HS-5 (cell line): ENCODE measurements at regions not wholly inside any gene's neighbourhood (a gene's known extent, or its start where the extent isn't known, plus 50 kb on each side); places are given as distances from the start of the nearest gene placed in this dataset.

Source experiments
- DNase-seq: peaks from one replicate; pipeline ENCODE4 v3.0.0-alpha.2; 2012; ENCODE audit warnings: low read depth

DNA sequence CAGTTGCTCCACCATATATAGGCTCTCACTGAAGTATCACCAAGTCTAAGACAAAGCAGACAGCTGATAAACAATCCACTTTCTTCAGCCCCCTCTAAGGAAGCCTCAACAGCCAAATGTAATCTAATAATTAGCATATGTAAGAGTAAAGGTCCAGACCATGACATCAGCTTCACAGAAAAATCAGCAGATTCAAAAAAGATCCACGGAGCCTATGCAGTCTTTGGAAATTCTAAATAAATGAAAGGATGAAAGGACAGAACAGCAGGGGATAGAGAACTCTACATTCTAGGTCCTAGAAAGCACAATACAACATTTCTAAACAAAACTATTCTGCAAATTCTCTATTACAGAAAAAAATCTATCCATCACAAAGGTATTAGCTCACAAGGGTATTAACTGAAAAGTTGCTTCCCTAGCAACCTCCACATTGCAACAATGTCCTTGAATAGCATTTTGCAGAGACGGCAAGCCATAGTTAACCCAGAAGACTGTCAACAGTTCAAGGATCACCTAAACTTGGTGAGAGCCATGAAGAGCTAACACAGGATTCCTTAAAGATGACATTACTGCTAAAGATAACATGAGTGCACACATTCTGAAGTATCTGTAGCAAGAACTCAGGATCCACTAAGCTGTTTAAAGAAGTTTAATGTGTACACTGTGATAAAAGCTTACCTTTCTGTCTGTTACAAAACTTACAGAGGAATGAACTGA lies 74.3 kb downstream of the SIPA1L2 start:
- no peak for DNase-seq

DNA sequence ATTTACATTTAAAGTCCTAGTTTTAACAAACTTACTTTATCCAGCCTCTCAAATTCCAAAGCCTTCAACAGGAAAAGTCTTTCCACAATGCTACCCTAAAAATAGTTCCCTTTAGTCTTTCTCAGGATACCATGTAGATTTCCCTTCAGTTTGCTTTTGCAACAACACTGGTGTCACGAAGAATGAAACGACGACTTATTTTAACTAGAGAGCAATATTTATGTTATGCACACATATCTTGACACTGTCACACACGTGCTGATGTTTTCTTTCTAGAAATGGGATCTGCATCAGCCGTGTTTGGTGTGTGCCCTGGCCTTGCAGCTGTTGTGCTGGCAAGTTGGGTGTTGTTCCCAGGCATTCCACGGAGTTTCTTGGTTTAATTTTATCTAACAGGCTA lies 75.5 kb downstream of the SIPA1L2 start:
- no peak for DNase-seq

DNA sequence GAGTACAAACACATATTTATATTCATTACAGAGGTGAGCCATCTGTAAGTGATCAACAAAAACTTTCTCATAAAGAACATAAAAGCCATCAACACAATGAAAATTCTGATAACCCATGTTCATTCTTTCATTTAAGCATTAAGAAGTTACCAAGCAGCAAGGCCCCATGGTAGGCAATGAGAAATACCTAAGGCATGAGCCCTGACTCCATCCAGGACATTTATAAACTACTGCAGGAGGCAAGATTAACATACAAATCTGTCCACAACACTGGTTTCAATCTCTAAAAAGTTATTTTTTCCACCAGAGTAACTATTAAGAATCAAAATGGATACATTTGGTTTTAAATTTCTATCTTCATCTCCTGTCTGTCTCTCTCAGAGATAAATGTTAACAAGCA lies 76.1 kb downstream of the SIPA1L2 start:
- DNase-seq: no peak

DNA sequence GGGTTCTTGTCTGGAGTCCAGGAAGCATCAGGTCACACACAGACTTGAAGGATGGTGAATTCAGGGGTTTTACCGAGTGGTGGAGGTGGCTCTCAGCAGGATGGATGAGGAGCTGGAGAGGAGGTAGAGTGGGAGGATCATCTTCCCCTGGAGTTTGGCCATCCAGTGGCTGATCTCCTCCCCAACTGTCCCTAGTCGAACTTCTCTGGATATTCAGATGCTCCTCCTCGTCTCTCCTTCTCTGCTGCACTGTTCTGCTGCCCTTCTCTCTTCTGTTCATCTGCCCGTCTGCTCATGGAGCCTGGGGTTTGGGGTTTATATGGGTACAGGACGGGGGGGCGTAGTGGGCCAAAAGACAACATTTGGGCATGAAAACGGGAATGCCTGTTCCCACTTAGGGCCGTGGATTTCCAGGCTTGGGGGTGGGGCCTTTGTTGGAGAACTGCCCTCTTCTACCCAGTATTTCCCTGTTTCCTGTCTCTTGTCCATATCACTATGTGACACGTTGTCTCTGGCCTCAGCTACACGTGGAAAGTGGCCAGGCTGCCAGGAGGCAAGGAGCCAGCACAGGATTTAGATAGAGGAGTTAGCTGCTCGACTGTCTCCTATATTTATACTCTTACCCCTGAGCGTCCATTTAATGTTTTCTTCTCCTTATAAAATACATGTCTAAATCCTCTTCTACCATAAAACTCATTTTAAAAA lies 76.7 kb downstream of the SIPA1L2 start:
- no peak for DNase-seq

DNA sequence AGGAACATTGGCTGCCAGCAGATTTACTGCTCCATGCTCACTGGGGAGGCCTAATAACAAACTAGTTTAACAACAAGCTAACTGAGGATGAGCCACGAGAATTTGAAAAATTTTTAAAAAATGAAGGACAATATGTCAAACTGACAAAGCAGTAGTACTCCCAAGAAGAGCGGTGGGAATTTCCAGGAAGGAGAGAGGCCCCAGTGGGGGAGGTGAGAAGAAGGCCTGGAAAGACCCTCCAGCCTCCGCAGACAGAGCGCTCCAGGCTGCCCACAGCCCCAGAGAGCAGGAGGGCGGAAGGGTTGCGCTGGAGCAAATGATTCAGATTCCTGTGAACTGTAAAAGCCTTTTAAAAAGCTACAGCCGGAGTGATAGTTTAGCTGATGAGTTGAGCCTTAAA lies 78.5 kb downstream of the SIPA1L2 start:
- DNase-seq: no peak

DNA sequence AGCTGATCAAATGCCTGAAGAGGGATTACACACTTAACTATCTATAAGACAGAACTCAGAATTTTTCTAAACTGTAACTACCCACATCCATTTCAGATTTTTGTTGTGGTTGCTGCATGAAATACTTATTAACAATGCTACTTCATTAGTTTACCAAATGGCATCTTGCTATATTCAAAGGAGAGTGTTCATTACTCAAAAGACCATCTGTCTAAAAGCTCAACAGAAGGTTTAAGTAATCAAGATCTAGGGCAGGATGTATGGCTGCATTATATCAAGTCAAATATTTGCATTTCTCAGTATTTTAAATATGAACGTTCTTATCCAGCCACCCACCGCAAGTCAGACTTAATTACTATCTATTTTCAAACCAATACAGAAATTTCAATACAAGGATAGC lies 79.9 kb downstream of the SIPA1L2 start:
- no peak for DNase-seq

DNA sequence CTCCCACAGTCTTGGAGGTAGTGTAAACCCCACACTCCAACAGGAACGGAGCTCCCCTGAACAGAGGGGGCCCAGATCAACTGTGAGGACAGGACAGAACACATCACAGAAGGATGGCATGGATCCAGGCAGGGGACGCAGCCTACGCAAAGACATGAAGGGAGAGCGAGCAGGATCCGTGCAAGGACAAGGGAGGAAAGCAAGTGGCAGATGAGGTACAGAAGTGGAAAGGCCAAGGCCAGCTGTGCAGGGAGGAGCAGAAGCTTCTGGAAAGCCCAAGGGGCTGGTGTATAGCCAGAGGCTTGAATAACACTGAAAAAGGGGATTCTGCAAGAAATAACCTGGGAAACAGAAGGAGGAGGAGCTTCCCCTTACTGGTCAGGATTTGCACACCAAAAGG lies 81.2 kb downstream of the SIPA1L2 start:
- no peak for DNase-seq

DNA sequence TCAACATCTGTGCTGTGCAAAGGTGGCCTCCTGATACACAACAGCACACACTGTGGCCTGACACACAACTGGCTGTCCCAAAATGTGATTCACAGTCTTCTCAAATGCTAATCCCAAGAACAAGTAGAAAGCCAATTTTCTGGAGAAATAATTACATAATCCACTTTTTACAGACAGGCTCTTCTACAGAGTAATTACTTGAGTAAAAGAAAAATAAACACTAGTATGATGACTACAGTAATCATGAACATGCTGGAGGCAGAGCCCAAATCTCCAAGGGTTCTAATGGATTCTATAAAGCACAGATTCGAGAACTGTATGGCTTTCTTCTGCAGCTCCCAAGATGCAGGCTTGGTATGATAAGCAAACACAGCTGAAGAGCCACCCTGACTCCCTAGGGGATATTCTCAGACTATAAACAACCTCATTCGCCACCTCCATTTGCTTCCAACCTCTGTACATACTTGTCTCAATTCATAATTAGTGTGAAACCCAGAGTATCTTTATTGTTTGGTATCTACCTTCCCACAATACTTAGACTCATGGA lies 81.9 kb downstream of the SIPA1L2 start:
- no peak for DNase-seq

DNA sequence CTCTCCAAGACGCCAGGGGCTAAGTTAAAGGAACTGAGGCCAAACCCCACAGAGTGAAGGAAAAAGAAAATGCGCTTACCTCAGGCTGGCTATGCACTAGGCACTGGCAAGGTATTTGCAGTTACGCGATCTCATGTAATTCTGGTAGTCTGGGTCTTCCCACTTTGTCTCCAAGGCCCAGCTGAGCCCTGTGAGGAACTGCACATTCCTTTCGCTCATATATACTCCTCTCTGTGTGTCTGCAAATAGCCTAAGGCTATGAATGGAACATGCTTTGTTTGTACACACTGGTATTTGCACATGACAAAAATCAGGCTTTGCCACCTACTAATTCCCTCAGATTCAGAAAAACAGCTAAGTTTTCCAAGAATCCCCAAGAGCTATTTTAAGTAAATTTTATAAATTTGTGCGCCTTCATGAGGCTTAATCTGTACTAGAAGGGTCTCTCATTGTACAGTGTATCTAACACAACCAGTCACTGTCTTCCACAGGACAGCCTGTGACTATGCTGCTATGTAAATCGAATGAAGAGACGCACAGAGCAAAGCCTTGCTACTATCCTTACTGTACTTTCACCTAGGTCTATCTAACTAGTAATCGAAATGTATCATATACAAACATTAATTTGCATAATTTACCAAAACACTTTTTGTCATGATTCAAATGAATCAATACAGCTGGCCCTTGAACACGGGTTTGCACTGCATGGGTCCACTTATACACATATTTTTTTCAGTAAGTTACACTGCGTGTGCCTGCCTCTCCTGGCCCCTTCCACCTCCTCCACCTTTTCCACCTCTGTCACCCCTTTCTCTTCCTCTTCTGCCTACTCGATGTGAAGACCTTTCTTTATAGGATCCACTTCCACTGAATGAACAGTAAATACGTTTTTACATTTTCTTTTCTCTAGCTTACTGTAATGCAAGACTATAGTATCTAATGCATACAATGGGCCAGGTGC lies 87.0 kb downstream of the SIPA1L2 start:
- no peak for DNase-seq

DNA sequence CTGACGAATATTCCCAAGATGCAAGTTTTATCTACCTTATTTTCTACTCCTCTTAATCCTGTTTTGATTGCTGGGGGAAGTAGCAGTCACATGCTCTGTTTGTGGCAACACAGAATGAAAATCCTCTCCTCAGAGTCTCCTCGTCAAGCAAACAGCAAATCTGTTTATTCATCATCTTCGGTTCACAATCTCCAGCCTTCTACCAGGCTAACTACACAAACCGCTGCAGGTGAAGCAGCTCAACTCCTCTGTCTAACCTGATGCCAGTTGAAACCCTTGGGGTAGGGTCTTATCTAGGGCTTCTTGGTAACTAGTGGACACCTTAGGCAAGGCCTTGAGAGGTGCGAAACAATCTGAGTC lies 91.0 kb downstream of the SIPA1L2 start:
- DNase-seq: no peak

DNA sequence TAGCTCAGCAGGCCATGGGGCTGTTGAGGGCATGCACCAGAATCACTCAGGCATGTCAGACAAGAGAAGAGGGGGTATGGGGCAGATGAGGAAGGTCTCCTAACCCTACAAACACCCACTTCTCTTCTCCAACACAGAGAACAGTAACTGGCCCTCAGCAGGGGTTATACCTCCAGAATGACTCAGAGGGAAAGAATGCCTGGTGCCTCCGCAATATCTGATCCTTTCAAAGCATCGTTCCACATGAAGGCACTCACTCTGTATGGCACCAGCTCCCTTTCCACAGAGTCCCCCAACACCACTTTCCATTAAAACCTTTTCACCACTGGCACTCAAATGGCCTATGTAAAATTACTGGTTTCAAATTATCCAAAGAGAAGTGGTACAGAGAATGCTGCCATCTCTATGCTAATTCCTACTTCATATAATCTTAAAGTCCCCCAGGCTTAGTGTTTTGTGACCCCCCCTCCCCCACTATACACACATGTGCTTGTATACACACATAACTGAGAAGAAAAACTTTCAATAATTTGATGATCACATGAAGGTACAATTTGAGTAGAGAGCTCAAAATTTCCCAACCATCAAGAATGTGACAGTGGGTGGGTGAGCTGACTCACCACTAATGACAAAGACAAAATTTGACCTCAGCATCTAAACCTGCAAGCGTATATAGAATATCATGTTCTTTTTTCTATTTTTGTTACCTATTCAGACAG lies 91.5 kb downstream of the SIPA1L2 start:
- DNase-seq: no peak

DNA sequence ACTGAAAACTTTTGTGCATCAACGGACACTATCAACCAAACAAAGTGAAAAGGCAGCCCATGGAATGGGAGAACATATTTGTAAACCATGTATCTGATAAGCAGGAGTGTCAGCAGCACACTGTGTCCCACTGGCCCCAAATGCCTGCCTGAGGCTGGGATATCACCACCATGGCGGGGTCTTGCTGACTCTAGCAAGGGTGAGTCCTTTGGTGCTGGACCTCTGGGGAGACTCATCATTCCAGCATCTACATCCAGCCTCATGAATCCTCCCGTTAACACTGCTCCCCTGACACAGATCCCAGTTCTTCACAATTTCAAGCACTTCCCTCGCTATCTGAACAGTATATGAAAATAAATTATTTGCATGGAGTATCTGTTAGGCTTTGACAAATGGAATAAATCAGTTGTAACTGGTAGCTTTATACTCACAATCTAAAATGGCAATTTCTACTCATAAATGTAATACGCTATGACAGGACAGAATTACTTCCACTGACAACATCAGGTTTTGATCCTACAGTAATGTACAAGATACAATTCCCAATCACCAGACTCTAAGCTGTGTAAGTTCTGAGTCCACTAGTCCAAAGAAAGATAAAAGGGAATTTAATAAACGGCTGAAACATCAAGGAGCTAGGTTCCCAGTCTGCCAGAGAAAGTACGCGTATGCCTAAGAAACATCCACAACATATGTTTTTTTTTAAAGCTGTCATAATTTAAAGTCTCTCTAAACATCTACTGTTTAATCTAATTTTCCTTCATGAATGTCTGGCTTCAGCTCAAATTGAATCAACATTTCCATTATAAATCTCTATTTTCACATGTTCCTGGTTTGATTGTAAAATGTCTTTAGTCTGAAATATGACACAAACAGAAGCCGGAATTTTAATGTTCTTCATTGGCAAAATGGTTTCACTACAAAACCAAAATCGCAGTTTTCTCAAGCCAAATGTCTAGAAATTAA lies 95.1 kb downstream of the SIPA1L2 start:
- no peak for DNase-seq

DNA sequence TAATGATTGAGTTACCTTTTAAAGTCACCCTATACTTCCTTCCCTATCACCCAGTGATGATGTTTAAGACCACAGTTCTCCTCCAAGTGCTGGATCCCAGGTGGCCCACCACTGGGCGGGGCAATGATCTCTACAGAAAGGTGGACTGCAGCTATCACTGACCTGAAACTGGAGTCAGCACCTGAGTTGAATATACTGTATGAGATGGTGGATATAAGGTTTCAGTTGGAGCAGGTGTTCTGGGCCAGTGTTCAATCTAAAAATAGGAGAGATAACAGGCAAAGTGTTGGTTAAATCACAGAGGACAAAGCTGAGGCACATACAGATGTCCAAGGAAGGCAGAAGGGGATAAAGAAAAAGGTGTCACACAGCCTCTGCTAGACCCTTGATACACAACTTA lies 96.6 kb downstream of the SIPA1L2 start:
- DNase-seq: no peak

DNA sequence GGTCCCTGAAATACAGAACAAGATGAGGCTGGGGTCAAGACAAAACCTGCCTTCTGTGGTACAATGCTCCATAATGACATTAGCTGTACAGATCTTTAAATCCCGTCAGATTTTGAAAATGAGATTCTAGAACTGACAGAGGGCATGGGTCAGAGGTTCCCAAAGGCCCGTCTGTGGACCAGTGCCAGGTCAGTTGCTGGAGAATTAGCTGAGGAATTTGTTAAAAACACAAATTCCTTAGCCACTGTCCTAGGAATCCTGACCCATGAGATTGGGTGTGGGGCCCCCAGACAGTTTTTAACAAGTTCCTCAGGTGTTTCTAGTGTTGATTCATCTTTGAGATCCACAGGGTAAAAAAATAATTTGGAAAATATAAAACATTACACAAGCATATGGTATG lies 97.0 kb downstream of the SIPA1L2 start:
- no peak for DNase-seq

DNA sequence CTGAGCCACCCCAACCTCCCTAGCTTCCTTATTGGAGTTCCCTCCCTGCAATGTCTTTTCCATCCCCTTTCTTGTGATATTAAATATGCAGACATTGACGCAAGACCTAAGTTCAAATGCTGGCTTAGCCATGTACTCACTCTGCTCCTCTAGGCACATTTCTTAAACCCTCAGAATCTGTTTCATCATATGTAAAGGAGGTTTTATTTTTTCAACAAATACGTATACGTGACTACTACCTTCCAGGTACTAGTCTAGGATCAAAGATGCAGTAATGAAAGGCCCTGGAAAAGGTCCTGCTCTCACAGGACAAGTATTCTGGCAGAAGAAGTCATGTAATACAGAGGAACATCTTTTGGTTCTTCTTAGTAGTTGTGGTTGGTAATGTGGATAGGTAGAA lies 98.6 kb downstream of the SIPA1L2 start:
- DNase-seq: no peak

DNA sequence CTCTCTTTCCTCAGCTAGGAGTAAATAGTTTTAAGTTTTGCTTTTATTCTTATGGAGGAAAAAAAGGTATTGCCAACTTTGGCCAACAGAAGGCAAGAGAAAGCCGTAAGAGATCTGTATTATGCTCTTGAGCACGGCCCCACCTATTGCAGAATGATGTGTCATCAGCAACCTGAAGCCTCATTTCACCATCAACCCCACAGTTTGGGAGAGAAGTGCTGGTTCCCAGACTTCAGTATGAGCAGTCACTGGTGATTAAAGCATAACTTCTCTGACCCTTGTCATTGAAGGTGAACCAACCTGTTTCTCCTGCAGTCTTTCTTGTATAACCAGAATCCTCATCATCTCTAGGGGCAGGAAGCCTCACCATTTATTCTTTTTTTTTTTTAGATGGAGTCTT lies 100.2 kb downstream of the SIPA1L2 start:
- no peak for DNase-seq

DNA sequence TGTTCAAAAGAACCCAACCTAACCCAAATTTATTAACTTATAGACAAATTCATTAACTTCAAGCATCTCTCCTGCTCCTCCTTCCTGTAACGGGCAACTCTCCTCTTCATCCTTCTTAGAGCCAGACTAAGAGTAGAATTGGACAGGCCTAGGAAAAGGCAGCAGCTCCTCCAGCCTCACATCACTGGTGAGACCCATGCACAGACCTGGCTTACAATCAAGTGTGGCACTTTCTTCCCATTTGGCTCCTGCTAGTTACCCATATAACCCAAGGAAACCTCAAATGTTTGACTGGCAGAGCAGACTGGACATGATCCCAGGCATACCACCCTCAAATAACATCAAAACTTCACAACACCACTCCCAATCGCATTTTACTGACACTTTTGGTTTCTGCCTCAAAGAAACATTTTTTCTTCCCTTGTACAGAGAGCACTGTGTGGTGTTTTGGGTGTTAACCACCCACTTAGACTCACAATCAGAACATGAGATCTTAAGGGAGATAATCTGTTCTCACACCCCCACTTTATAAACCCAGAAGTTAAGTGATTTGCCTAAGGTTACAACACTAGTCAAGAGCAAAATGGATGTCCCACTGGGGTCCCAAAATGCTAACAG lies 101.4 kb downstream of the SIPA1L2 start:
- DNase-seq: no peak

DNA sequence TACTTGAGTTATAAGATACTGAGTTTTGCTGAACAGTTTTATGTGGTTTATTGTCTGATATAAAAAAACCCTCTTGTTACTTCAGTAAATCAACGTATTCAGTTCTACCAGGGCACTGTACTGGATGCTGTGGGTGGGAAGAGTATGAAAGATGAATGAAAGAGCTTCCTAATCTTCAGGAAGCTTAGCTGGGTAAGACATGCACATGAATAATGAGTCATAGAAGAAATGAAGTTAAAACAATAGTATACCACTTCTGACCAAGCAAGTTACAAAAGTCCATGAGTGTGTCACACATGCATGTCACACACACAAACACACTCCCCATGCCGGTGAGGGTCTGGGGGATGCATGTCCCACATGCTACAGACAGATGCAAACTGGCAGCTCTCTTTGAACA lies 105.9 kb downstream of the SIPA1L2 start:
- no peak for DNase-seq

DNA sequence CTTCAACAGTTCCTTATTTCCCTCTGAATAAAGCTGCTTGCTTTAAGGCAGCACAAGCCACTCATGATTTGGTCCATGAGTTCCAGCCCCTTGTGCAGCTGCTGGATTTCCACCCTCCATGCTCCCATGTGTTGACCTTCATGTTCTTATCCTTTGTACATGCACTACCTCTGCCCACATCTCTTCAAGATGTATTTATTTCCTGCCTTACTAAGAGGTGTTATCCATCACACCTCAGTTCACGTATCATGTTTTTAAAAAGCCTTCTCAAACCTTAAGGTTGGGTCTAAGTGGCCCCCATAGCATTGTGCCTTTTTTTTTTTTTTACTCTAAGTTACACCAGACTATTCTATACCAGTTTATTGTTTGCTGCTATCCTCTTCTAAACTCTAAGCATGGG lies 107.7 kb downstream of the SIPA1L2 start:
- no peak for DNase-seq

DNA sequence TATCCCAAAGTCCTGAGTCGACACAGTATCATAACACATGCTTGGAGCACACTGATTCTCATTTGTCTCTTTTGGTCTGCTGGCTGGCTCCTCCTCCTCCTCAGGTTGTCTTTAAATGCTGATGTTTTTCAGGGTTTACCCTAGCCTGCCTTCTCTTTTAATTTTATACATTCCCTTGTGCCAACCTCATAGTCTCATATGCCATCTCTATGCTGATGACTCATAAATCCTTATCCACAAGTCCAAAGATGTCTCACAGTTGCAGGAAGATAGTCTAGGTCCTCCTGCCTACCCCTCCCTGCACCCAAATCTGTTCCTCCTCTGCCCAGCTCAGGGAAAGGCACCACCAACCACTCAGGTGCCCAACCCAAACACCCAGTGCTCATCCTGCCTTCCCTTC lies 108.3 kb downstream of the SIPA1L2 start:
- DNase-seq: no peak
